ENCODE measurements at regions not wholly inside any gene's neighbourhood (a gene's known extent, or its start where the extent isn't known, plus 50 kb on each side); places are given as distances from the start of the nearest gene placed in this dataset.

DNA sequence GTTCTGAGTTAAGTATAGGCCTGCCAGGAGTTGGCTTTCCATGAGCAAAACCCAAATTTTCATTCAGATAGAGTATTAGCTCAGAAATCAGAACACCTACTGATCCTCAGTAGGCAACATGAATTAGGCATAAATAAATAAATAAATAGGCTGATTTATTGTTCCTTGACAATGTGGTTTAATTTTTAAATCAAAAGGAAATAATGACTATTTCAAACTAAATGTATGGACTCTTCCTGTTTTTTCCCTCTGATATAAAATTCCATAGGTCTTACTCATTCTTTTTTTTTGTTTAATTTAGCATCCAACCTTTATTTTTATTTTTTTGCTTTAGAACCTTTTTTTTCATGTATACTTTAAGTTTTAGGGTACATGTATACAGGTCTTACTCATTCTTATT is 140.2 kb upstream of the ITGA6 start:
- no peaks in the 10 kb centered on the region for H3K27me3 ChIP-seq (ENCODE audit: control insufficient read depth, insufficient read depth, low read length)
- no peaks in the 10 kb centered on the region for H3K36me3 ChIP-seq (ENCODE audit: control insufficient read depth in 2 of 3, insufficient read depth in 3 of 3, low read length in 3 of 3)
- H3K4me3 ChIP-seq (ENCODE audit: low read length in 3 of 3) = no peak overlapping the region
- H3K4me1 ChIP-seq (ENCODE audit: control insufficient read depth in 2 of 3, insufficient read depth in 2 of 3, low read depth in 1 of 3, low read length in 3 of 3) = peaks cover 0 to 4% (median 3%) of the 10 kb centered on the region in 3 donors
- H3K9me3 ChIP-seq (ENCODE audit: control insufficient read depth in 2 of 3, insufficient read depth in 1 of 3, low read length in 3 of 3) = no peaks in the 10 kb centered on the region
- FAIRE-seq (no peak), DNase-seq (no peak)
- no peak overlapping the region for H3K9ac ChIP-seq (ENCODE audit: low read length in 3 of 3)
- TF ChIP-seq, protein P1, sequence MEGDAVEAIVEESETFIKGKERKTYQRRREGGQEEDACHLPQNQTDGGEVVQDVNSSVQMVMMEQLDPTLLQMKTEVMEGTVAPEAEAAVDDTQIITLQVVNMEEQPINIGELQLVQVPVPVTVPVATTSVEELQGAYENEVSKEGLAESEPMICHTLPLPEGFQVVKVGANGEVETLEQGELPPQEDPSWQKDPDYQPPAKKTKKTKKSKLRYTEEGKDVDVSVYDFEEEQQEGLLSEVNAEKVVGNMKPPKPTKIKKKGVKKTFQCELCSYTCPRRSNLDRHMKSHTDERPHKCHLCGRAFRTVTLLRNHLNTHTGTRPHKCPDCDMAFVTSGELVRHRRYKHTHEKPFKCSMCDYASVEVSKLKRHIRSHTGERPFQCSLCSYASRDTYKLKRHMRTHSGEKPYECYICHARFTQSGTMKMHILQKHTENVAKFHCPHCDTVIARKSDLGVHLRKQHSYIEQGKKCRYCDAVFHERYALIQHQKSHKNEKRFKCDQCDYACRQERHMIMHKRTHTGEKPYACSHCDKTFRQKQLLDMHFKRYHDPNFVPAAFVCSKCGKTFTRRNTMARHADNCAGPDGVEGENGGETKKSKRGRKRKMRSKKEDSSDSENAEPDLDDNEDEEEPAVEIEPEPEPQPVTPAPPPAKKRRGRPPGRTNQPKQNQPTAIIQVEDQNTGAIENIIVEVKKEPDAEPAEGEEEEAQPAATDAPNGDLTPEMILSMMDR (IDR thresholded peaks at IDR 0.05; ENCODE audit: borderline replicate concordance, extremely low read depth, insufficient read depth) = no peak
- no peak overlapping the region for H3K27ac ChIP-seq (ENCODE audit: low read depth in 2 of 2, low read length in 2 of 2)
- intact Hi-C loops (cut with DNase I) = no loop called here

DNA sequence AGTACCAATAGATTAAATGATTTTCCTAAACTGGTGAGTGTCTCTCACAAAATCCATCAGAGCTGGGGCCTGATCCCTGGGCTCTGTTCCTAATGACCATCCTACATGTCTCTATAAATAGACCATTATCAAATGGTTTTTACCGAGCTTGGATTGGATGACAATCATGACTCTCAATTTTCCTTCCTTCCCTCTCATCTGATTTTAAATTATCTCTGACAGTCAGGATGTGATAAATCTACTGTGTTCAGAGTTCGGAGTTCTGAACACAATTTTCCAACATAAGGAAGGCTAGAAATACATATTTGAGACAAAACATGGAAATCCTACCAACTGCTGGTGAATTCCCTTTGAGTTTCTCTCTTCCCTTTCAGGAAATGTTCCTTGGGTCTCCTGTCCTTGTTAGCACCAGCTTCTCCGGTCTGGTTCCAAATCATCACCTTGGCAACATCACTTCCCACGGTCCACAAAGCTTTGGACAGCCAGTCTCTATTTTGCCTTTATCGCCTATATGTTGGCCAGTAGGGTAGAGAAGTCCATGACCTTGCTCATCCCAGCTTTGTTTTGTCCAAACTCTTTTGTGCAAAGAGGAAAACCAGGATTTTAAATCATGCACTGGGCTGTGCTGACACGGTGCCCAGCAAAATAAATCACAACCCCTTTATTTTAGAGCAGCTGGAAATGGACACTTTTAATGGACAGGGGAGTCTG is 139.6 kb upstream of the ITGA6 start:
- intact Hi-C loops (cut with DNase I) = no loop called here
- Histone ChIP-seq H3K9ac (ENCODE audit: low read length in 3 of 3) (no peak overlapping the region), H3K27ac (ENCODE audit: low read depth in 2 of 2, low read length in 2 of 2) (no peak overlapping the region), H3K4me1 (ENCODE audit: control insufficient read depth in 2 of 3, insufficient read depth in 2 of 3, low read depth in 1 of 3, low read length in 3 of 3) (peaks cover 0 to 4% (median 3%) of the 10 kb centered on the region in 3 donors), H3K4me3 (ENCODE audit: low read length in 3 of 3) (no peak overlapping the region), H3K27me3 (ENCODE audit: control insufficient read depth, insufficient read depth, low read length) (no peaks in the 10 kb centered on the region), H3K9me3 (ENCODE audit: control insufficient read depth in 2 of 3, insufficient read depth in 1 of 3, low read length in 3 of 3) (no peaks in the 10 kb centered on the region), H3K36me3 (ENCODE audit: control insufficient read depth in 2 of 3, insufficient read depth in 3 of 3, low read length in 3 of 3) (no peaks in the 10 kb centered on the region)
- TF ChIP-seq, protein P1 (IDR thresholded peaks at IDR 0.05; ENCODE audit: borderline replicate concordance, extremely low read depth, insufficient read depth) = no peak
- peak in 2 of 5 donors; percentile 40 to 61 for DNase-seq
- FAIRE-seq = no peak

DNA sequence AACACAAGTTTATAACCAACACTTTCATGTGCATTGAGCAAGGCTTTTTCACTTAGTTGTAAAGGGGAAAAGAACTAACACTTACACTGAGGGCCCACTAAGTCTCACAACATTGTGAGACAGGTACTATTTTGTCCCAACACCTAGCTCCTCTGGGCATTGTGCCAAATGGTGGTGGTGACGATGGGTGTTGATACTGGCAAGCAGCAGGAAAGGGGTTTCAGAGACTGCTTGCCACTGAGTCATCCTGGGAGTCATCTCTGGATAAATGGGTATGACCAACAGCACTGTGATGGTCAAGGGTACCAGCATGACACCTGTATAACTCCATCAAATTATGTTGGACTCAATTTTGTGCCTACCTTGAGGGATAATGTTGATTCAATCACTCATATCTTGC is 138.8 kb upstream of the ITGA6 start:
- H3K9ac ChIP-seq (ENCODE audit: low read length in 3 of 3) = no peak overlapping the region
- intact Hi-C loops (cut with DNase I) = no loop called here

More for the DNA sequence above, 138.8 kb upstream of the ITGA6 start:
- H3K4me1 ChIP-seq (ENCODE audit: control insufficient read depth in 2 of 3, insufficient read depth in 2 of 3, low read depth in 1 of 3, low read length in 3 of 3) = peaks cover 2 to 4% (median 3%) of the 10 kb centered on the region in 3 donors
- TF ChIP-seq, protein P1 (IDR thresholded peaks at IDR 0.05; ENCODE audit: borderline replicate concordance, extremely low read depth, insufficient read depth) = no peak
- DNase-seq = no peak
- no peak overlapping the region for H3K27ac ChIP-seq (ENCODE audit: low read depth in 2 of 2, low read length in 2 of 2)
- no peaks in the 10 kb centered on the region for H3K36me3 ChIP-seq (ENCODE audit: control insufficient read depth in 2 of 3, insufficient read depth in 3 of 3, low read length in 3 of 3)
- no peak for FAIRE-seq
- no peaks in the 10 kb centered on the region for H3K9me3 ChIP-seq (ENCODE audit: control insufficient read depth in 2 of 3, insufficient read depth in 1 of 3, low read length in 3 of 3)
- no peaks in the 10 kb centered on the region for H3K27me3 ChIP-seq (ENCODE audit: control insufficient read depth, insufficient read depth, low read length)
- H3K4me3 ChIP-seq (ENCODE audit: low read length in 3 of 3) = no peak overlapping the region
